ENCODE measurements at regions not wholly inside any gene's neighbourhood (a gene's known extent, or its start where the extent isn't known, plus 50 kb on each side); places are given as distances from the start of the nearest gene placed in this dataset.
"Not testable (repeated sequence)": the region's sequence is repeated elsewhere in the genome, so short reads cannot be mapped to it uniquely, and the experiment has no call there.

GRCh38 chr7:68887116-68887515 is 711.2 kb upstream of the AUTS2 start:
- DNase-seq (ENCODE audit: low read depth in 2 of 2) = not testable (repeated sequence)

GRCh38 chr7:68888971-68889385 is 709.3 kb upstream of the AUTS2 start:
- no peak for DNase-seq (ENCODE audit: low read depth in 2 of 2)

DNA sequence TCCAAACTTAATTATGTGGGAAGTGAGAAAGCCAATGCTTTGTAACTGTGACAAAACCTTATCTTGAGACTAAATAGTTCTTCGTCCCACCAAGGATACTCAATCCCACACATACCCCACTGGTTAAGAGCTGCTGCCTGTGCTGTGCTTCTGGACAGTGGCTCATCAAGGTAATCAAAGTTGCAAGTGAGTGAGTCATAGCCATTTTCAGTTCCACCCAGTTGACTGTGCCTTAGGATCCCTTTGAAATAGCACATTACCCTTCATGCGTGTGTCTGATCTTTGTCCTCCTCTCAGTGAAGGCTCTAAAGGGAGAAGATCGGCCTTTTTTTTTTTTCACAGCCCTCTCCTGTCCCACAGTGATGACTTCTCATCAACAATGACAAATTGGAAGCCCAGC is 706.0 kb upstream of the AUTS2 start:
- no peak for DNase-seq (ENCODE audit: low read depth in 2 of 2)

GRCh38 chr7:68893411-68893810 is 704.9 kb upstream of the AUTS2 start:
- DNase-seq (ENCODE audit: low read depth in 2 of 2) = no peak

GRCh38 chr7:68899156-68899555 is 699.1 kb upstream of the AUTS2 start:
- not testable (repeated sequence) for DNase-seq (ENCODE audit: low read depth in 2 of 2)

GRCh38 chr7:68900096-68900495 is 698.2 kb upstream of the AUTS2 start:
- no peak for DNase-seq (ENCODE audit: low read depth in 2 of 2)

GRCh38 chr7:68904630-68905029 is 693.6 kb upstream of the AUTS2 start:
- DNase-seq (ENCODE audit: low read depth in 2 of 2) = no peak

DNA sequence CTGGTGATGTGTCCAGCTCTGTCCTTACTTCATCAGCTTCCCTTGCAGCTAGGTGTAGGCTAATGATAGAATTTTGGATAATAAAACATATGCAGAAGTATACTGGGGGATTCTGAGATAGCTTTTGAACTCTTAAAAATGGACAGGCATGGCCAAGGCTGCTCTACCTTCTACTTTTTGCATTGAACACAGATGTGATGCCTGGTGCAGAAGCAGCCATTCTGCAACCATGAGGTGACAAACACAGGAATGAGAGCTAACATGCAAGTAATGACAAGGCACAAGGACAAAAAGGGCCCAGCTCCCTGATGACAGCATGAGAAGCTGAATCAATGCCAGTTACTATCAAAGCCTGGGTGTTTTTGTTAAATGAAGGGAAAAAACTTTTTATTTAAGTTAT is 686.5 kb upstream of the AUTS2 start:
- no peak for DNase-seq (ENCODE audit: low read depth in 2 of 2)

DNA sequence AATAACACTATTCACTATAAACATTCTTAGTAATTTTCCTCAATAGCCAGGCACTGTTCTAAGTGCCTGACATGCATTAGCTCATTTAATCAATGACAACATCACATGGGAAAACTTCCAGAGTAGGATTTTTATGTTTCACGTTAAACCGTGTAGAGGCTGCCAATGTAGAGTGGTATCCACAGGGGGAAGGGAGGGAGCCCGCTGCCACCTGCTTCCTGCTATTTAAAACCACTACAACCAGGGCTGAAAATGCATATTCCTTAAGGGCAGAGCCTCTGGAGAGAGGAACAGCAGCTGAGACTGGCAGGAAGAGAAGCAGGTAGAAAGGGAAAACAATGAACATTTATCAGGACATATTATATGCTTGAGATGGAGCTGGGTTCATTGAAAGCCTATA is 684.3 kb upstream of the AUTS2 start:
- no peak for DNase-seq (ENCODE audit: low read depth in 2 of 2)

DNA sequence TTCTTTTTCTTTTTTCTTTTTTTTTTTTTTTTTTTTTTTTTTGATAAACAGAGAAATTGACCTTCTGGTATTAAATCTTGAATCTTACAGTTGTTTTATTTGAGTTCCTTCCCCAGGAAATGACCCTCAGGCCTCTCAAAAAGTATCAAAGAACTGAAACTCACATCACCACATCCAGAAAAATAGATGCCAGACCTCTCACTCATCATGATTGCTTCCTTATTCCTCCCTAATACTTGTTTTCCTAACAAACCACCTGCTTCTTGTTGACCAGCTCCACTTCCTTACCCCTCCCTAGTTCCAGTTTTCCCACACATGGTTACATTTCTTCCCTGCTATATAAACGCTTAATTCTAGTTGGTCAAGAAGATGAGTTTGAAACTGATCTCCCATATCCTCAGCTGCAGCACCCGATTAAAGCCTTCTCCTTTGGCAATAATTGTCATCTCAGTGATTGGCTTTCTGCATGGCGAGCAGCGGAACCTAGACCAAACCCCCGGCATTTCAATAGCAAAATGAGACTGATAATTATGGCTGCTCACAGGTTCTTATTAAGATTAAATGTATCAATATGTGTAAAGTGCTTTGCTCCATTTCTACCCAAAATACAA is 681.1 kb upstream of the AUTS2 start:
- no peak for DNase-seq (ENCODE audit: low read depth in 2 of 2)

GRCh38 chr7:68918621-68919020 is 679.7 kb upstream of the AUTS2 start:
- no peak for DNase-seq (ENCODE audit: low read depth in 2 of 2)

DNA sequence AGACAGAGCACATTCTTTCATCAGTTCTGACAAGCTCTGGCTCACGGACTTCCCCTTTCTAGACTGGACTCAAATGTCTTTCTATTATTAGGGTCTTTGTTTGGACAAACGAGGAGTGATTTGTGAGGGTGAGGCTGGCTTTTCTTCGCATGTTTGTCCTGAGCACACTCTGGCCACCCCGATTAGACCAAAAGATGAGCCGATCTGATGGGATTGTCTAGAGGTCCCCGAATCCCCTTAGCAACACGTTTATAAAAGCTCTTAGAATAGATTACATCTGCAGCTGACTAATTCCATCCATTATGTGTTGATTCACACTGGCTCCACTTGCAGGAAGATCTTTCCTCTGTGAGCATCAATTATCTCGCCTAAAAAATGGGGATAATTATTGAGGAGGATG is 675.4 kb upstream of the AUTS2 start:
- DNase-seq (ENCODE audit: low read depth in 2 of 2) = no peak

- no peak for DNase-seq (ENCODE audit: low read depth in 2 of 2)
Observed at GRCh38 chr7:68925241-68925640, 673.0 kb upstream of the AUTS2 start.

- no peak for DNase-seq (ENCODE audit: low read depth in 2 of 2)
Observed at GRCh38 chr7:68929781-68930261, 668.5 kb upstream of the AUTS2 start.

DNA sequence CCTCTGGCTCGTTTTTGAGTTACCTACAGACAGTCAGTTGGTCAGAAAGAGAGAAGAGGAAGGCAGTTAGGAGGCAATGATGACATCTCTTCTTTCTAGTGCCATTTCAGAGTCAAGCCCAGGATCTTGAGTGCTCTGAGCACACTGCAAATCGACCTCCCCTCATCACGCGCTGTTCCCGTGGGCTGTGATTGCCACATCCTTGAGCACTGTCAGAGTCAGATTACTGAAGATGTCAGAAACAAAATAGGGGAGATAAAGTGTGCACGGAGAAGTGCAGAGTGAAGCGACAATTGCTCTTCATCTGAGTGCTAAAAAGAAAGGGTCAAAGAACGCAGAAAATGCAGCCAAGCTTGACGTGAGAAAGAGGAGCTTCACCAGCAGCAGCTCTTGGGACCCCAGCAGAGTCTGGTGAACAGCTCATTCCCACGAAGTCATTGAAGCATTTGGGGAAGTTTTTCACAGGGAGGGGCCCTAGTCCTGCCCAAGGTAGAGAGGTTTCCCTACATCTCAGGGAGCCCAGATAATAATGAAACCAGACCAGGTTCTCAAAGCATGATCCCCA is 661.7 kb upstream of the AUTS2 start:
- DNase-seq (ENCODE audit: low read depth in 2 of 2) = no peak

- no peak for DNase-seq (ENCODE audit: low read depth in 2 of 2)
Observed at GRCh38 chr7:68938151-68938550, 660.1 kb upstream of the AUTS2 start.

DNA sequence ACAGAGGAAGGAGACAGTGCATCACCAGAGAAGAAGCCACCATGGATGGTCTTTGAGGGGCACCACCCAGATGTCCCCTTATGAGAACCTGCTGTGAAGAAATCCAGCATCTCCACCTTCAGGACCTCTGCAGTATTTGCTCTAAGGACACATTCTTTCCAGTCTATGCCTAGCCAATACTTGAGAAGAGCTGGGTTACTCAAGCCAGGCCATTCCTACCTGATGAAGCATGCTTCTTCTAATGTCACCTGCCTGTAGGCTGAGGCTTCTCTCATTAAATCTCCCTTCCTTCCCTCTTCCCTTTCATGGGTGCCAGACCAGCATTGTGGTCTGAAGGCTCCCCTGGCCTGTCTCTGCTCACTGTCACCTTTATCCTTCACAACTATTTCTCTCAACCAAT is 654.5 kb upstream of the AUTS2 start:
- DNase-seq (ENCODE audit: low read depth in 2 of 2) = no peak

- no peak for DNase-seq (ENCODE audit: low read depth in 2 of 2)
Observed at GRCh38 chr7:68955656-68956055, 642.6 kb upstream of the AUTS2 start.

- DNase-seq (ENCODE audit: low read depth in 2 of 2) = no peak
Observed at GRCh38 chr7:68958571-68958970, 639.7 kb upstream of the AUTS2 start.

DNA sequence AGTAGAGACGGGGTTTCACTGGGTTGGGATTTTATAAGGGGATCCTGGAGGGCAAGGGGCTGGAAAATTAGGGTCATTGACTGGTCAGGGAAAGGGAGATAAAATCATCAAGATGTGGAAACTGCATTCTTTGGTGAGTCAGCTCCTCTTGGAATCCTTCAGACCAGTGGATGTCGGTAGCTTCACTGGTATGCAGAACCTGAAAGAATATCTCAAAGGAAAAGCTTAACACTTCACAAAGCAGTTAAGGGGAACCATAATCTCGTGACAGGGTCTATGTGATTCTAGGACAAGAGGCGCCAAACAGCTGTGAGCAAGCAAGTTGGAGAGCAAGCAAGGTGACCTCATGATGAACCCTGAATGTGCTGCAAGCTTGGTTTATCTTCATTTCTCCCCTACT is 634.7 kb upstream of the AUTS2 start:
- DNase-seq (ENCODE audit: low read depth in 2 of 2) = no peak

DNA sequence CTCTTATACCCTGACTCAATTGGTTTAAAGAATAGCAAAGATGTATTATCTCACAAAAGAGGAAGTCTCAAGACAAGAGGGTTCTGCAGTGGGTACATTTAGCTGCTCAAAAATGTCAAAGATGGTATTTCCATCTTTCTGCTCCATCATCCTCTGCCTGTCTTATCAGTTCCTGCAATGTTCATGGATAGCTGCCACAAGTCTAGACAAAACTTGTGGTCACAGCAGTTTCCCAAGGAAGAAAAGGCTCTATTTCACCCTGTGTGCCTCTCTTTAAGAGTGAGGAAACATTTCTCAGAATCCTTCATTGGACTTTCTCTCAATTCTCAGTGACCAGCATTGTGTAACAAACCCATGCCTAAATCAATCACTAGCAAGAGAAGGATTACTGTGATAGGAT is 634.2 kb upstream of the AUTS2 start:
- no peak for DNase-seq (ENCODE audit: low read depth in 2 of 2)

GRCh38 chr7:68965351-68965750 is 632.9 kb upstream of the AUTS2 start:
- DNase-seq (ENCODE audit: low read depth in 2 of 2) = no peak

DNA sequence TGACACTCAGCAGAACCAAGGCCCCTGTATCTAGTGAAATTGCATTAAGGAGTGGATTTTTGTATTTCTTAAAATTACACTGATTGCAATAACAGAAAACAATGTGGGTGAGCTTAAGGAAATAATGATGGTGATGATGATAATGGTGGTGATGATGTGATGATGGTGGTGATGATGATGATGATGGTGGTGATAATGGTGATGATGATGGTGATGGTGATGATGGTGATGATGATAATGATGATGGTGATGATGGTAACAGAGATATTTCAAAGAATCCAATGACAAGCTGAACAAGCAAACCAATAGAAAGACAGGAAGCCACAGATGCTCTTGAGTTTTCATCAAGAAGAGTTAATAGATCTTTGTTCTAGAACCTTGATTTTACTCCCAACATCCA is 630.7 kb upstream of the AUTS2 start:
- no peak for DNase-seq (ENCODE audit: low read depth in 2 of 2)

DNA sequence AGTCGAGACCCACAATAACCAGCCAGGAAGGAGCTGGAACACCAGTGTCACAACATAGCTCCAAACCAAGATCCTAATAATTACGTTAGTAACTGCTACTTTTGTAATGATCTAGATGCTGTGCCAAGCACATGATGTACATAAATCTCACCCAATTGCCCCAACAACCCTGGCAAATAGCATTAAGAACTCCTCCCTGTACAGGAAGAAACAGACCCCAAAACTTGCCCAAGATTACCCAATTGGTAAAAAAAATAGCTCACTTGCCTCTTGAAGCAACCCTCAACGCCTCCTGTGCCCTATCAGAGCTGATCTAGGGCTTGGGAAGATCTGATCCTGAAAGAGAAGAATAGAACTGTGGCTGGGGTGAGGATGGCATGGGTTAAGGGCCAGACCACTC is 628.7 kb upstream of the AUTS2 start:
- DNase-seq (ENCODE audit: low read depth in 2 of 2) = no peak
